ENCODE measurements at regions not wholly inside any gene's neighbourhood (a gene's known extent, or its start where the extent isn't known, plus 50 kb on each side); places are given as distances from the start of the nearest gene placed in this dataset.

DNA sequence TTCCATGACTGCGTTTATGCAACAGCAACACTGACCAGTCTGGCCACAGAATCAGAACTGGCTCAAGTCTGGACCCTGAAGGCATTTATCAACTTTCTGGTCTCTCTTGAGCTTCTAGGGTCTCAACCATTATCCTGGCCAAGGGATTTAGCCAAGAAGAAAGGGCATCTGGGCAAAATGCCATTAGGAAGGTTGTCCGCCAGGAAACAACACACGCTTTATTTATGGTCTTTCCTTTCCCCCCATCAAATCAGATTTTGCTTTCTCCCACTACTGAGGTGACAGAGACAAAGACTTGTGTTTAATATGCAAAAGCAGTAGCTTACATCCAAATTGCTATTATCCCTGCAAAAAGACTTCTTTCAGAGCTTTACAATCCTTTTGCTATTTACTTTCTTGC is 81.6 kb upstream of the PPP2R5A start:
- DNase-seq (ENCODE audit: low spot score) = no peak
- TF ChIP-seq, protein P1, sequence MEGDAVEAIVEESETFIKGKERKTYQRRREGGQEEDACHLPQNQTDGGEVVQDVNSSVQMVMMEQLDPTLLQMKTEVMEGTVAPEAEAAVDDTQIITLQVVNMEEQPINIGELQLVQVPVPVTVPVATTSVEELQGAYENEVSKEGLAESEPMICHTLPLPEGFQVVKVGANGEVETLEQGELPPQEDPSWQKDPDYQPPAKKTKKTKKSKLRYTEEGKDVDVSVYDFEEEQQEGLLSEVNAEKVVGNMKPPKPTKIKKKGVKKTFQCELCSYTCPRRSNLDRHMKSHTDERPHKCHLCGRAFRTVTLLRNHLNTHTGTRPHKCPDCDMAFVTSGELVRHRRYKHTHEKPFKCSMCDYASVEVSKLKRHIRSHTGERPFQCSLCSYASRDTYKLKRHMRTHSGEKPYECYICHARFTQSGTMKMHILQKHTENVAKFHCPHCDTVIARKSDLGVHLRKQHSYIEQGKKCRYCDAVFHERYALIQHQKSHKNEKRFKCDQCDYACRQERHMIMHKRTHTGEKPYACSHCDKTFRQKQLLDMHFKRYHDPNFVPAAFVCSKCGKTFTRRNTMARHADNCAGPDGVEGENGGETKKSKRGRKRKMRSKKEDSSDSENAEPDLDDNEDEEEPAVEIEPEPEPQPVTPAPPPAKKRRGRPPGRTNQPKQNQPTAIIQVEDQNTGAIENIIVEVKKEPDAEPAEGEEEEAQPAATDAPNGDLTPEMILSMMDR (IDR thresholded peaks at IDR 0.05; ENCODE audit: extremely low read depth, insufficient read depth, missing control alignments) = no peak
- in situ Hi-C loops (cut with MboI; ENCODE audit: low pct_unique_long_range_greater_than_20kb, low sequenced_read_pairs, unreplicated experiment) = no loop called here

DNA sequence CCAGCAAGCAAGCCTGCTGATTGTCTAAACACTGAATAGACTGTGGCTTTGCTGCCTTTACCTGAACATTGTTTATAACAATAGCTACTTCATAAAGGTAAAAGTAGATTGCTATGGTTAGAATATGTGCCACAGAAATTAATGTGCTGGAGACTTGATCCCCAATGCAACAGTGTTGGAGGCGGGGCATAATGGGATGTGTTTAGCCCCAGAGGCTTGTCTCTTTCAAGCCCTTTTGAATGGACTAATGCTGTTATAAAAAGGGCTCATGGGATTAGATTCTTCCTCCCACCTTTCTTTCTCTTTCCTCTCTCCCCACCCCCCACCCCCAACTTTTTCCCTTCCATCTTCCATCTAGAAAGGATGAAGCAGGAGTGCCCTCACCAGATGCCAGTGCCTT is 80.2 kb upstream of the PPP2R5A start:
- no peak for DNase-seq (ENCODE audit: low spot score)
- in situ Hi-C loops (cut with MboI; ENCODE audit: low pct_unique_long_range_greater_than_20kb, low sequenced_read_pairs, unreplicated experiment) = no loop called here
- TF ChIP-seq, protein P1 (IDR thresholded peaks at IDR 0.05; ENCODE audit: extremely low read depth, insufficient read depth, missing control alignments) = no peak

DNA sequence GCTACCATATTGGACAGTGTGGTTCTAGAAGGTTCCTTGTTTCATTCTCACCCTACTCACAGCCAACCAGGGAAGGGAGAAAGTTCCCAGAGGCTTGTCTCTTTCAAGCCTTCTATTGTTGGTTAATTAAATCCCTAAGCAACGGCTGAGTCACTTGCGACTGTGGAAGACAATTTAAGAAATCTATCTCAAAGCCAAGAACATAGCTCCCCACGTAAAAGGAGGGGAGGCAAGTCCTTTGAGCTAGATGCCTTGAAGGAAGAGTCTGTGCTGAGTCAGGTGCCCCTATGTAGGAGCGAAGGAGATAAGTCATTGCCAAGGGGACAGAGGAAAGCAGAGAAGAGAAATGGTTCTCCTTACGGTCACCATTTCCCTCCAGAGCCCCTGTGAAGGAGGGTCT is 79.4 kb upstream of the PPP2R5A start:
- TF ChIP-seq, protein P1 (IDR thresholded peaks at IDR 0.05; ENCODE audit: extremely low read depth, insufficient read depth, missing control alignments) = no peak
- DNase-seq (ENCODE audit: low spot score) = no peak
- in situ Hi-C loops (cut with MboI; ENCODE audit: low pct_unique_long_range_greater_than_20kb, low sequenced_read_pairs, unreplicated experiment) = no loop called here

DNA sequence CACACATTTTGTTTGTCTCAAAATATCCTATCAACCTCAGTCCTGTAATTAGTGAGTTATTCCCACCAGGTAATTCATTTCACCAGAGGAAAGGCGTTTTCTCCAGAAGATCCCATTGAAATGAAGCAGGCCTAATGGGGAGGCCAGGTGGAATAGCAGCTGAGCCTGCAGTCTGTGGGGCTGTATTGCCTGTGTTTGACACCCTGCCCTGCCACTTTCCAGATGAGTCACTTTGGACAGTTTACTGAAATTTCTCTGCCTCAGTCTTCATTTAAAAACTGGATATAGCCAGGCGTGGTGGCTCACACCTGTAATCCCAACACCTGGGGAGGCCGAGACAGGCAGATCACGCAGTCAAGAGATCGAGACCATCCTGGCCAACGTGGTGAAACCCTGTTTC is 78.1 kb upstream of the PPP2R5A start:
- TF ChIP-seq, protein P1 (IDR thresholded peaks at IDR 0.05; ENCODE audit: extremely low read depth, insufficient read depth, missing control alignments) = no peak
- DNase-seq (ENCODE audit: low spot score) = no peak
- in situ Hi-C loops (cut with MboI; ENCODE audit: low pct_unique_long_range_greater_than_20kb, low sequenced_read_pairs, unreplicated experiment) = no loop called here

DNA sequence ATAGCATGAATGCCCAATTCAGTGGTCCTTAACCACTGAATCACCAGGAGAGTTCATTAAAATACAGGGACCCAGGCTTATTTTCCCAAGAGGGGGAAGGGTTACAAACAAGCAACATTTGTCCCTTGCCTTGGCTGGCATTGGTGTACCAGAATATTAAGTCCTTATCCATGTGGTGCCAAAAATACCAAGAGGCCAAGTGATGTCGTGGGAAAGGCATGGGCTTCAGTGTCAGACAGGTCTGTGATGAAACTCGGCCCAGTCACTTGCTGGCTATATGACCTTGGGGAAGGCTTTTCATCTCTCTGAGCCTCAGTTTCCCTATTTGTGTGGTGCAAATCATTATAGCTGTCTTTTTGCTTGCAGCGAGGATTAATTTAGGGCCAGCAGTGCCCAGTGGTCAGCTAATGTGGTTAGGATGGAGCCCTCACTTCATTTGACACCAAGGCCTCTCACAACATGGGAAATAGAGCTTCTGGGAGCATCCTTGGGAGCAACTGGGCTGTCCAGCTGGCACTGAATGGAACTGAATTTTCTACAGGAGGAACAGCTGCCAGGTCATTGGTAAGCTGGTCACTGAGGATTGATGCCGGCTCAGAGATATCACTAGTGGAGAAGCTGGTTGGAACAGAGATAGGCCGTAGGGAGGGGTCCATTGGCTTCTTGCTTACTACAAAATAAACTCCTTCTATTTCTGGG is 77.2 kb upstream of the PPP2R5A start:
- in situ Hi-C loops (cut with MboI; ENCODE audit: low pct_unique_long_range_greater_than_20kb, low sequenced_read_pairs, unreplicated experiment) = no loop called here
- TF ChIP-seq, protein P1 (IDR thresholded peaks at IDR 0.05; ENCODE audit: extremely low read depth, insufficient read depth, missing control alignments) = no peak
- no peak for DNase-seq (ENCODE audit: low spot score)

DNA sequence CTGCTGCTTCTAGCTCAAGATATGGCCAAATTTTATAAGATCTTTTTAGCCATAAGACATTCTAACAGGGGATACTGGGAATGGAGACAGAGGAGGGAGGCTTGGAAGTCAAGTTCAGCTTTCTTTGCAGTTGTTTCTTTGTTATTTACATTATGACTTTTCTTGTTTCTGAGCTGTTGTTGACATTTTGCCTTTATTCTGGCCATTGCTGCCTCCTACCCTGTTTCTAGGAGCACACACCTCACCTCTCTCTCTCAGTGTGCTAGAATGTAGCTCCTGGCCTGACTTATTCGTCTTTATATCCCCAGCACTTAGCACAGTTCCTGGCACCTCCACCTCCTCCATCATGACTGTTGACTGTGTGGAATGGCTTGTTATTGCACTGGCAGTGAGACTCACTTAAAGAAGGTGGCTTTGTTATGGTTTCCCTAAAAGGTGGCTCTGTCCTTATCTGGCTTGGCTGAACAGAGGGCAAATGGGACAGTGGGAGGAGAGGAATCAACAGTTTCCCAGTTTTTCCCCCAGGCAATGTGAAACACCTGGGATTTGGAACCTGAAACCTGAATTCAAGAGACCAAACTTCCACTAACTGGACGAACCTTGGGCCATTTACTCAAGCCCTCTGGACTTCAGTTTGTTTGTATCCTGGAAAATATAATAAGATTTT is 76.1 kb upstream of the PPP2R5A start:
- TF ChIP-seq, protein P1 (IDR thresholded peaks at IDR 0.05; ENCODE audit: extremely low read depth, insufficient read depth, missing control alignments) = no peak
- DNase-seq (ENCODE audit: low spot score) = no peak
- in situ Hi-C loops (cut with MboI; ENCODE audit: low pct_unique_long_range_greater_than_20kb, low sequenced_read_pairs, unreplicated experiment) = no loop called here
